ENCODE measurements at regions not wholly inside any gene's neighbourhood (a gene's known extent, or its start where the extent isn't known, plus 50 kb on each side); places are given as distances from the start of the nearest gene placed in this dataset.

GRCh38 chr3:110015231-110015963 is 678.1 kb upstream of the DPPA4 start:
- TF ChIP-seq CTCF (IDR thresholded peaks at IDR 0.05) = no peak
- TF ChIP-seq POLR2A (IDR thresholded peaks at IDR 0.05) = no peak
- TF ChIP-seq POLR2AphosphoS5 (IDR thresholded peaks at IDR 0.05) = no peak
- no peak for TF ChIP-seq EP300 (IDR thresholded peaks at IDR 0.05)
